Coronary artery (tissue), 2 donors: ENCODE measurements at regions not wholly inside any gene's neighbourhood (a gene's known extent, or its start where the extent isn't known, plus 50 kb on each side); places are given as distances from the start of the nearest gene placed in this dataset.

Experiments
- DNase-seq: peaks from one replicate; pipeline ENCODE4 v3.0.0-alpha.2; 2017; ENCODE audit warnings: low spot score
- H3K27ac ChIP-seq, 2 donors: fragments of 200-600 bp; sonication (generic); one replicate each; pipeline ENCODE4 v1.5.1; 2016 to 2019
- H3K4me3 ChIP-seq: fragments of 200-600 bp; sonication (generic); 2 replicates; pipeline ENCODE4 v1.5.1; 2016; ENCODE audit warnings: mild to moderate bottlenecking, moderate library complexity
- TF ChIP-seq, protein P1 (sequence below): fragments of 200-600 bp; sonication (generic); IDR thresholded peaks from one replicate; pipeline ENCODE4 v1.5.1; 2019; ENCODE audit warnings: antibody characterized with exemption

DNA sequence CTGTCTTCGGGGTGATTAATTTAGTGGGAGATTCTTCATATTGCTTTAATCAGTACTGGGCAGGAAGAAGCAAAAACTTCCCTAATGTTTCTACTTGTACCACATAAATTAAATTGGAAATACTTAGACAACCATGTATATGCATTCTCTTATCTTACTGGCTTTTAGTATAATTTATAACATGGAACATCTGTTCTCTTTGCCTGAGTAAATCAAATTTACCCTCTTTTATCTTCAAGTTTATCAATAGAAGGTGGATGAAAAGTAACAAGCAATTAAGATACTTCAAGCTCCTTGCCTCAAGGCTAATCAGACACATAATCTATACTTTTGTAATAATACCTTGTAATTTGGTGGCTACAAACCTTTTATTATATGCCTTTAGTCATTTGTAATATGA, 274.4 kb upstream of the ARX start:
- TF ChIP-seq, protein P1, sequence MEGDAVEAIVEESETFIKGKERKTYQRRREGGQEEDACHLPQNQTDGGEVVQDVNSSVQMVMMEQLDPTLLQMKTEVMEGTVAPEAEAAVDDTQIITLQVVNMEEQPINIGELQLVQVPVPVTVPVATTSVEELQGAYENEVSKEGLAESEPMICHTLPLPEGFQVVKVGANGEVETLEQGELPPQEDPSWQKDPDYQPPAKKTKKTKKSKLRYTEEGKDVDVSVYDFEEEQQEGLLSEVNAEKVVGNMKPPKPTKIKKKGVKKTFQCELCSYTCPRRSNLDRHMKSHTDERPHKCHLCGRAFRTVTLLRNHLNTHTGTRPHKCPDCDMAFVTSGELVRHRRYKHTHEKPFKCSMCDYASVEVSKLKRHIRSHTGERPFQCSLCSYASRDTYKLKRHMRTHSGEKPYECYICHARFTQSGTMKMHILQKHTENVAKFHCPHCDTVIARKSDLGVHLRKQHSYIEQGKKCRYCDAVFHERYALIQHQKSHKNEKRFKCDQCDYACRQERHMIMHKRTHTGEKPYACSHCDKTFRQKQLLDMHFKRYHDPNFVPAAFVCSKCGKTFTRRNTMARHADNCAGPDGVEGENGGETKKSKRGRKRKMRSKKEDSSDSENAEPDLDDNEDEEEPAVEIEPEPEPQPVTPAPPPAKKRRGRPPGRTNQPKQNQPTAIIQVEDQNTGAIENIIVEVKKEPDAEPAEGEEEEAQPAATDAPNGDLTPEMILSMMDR, result no peak
- Histone ChIP-seq H3K4me3 (no peak overlapping the region), H3K27ac (no peak overlapping the region)
- no peak for DNase-seq

DNA sequence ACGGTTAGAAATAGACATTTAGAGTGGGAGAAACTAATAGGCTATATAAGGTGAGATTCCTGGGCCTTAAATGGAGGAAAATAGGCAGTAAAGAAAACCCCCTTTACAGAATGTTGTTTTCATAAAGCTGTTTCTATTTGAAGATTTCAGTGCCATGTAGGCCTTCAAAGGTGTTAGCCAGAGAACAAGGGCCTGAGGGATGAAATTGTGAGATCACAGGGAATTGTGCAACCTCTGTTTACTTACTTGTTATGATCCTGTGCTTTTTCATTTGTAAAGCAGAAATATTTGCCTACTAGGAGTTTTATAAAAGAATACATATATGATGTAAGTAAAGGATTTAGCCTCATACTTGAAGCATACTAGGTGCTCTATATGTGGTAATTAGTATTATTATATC, 272.9 kb upstream of the ARX start:
- H3K27ac ChIP-seq, result no peak overlapping the region
- TF ChIP-seq, protein P1, result no peak
- H3K4me3 ChIP-seq, result no peak overlapping the region
- DNase-seq, result no peak

DNA sequence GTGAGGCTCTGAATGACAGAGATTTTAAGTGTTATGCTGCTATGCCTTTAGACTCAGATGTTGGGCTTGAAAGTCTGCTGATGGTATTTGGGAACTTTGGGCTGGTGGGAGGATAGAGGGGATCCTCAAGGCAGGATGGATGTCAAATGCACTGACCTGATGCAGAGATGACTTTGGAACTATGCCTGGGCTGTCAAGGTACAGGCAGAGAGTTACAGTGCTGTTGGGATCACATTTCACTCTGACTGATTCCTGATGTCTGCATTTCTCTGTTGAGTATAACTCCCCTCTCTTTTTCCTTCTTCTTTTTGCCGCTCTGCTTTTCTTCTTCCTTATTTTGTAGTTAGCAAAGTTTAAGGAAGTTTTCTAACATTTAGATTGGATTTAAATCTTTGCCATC, 271.8 kb upstream of the ARX start:
- no peak for DNase-seq
- Histone ChIP-seq H3K27ac (no peak overlapping the region), H3K4me3 (no peak overlapping the region)
- TF ChIP-seq, protein P1, result no peak

DNA sequence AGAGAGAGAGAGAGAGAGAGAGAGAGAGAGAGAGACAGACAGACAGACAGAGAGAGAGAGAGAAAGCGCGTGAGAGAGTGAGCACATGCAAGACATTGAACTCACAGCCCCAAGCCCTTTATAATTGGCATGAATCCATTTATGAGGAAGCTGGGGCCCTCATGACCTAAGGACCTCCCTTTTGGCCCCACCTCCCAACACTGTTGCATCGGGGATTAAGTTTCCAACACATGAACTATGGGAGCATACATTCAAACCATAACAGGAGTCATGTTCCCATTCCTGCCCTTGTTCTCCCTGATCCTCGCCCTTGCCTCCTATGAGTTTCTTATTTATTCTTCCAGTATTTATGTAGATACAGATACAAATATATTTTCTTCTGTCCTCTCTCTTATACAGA, 269.8 kb upstream of the ARX start:
- no peak overlapping the region for H3K4me3 ChIP-seq
- TF ChIP-seq, protein P1, result no peak
- DNase-seq, result no peak
- no peak overlapping the region for H3K27ac ChIP-seq

DNA sequence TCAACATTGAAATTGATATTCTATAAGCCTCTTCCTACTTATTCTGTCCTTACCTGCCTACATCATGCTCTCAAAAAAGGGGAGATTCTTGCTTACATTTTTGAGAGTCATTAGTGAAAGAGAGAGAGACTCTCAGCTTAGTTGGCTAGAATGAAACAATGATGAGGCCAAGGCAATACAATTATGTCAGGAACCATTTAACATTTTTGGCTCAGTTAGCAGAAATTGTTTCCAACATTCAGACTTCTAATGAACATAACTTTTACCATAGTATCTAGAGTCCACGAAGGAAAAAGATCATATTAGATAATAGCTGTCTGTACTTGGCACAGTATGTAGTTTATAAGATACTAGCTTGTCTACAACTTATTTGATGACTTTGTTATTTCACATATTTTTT, 263.7 kb upstream of the ARX start:
- Histone ChIP-seq H3K4me3 (no peak overlapping the region), H3K27ac (no peak overlapping the region)
- TF ChIP-seq, protein P1, result no peak
- no peak for DNase-seq

DNA sequence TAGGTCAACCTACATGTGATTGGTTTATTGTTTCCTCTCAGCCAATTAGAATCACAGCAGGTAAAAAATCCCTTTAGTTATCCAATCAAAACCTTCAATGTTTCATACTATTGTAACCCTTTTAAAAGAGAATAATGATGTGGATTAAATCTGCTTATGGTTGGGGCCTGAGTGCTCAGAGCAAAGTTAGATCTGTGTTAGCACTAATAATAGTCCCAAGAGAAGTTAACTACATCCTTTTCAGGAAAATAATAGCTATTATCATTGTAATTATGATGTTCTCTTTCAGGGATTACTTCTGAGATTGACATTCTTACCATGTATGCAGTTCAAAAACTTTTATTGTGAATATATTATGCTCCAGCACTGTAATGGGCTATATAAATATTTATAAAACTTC, 262.6 kb upstream of the ARX start:
- no peak for DNase-seq
- Histone ChIP-seq H3K4me3 (no peak overlapping the region), H3K27ac (no peak overlapping the region)
- TF ChIP-seq, protein P1, result no peak

DNA sequence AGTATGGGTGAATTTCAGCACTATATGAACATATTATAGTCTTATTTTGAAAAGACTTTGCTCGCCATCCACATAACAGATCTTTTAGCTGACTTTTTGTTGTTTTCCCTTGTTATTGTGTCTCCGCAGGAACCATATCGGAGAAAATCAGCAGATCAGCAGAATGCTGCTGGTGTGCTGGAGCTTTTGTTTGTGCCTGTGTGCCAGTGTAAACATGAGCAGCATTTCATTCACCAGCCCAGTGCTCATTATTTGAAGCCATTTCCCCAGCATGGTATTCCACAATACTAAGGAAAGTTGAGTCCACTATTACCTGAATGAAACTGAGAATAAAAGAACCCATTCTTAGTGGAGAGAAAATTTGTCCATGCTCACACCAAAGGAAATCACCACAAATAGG, 261.8 kb upstream of the ARX start:
- no peak overlapping the region for H3K27ac ChIP-seq
- H3K4me3 ChIP-seq, result no peak overlapping the region
- TF ChIP-seq, protein P1, result no peak
- DNase-seq, result no peak
